HG03196 (cell line): ENCODE measurements at regions not wholly inside any gene's neighbourhood (a gene's known extent, or its start where the extent isn't known, plus 50 kb on each side); places are given as distances from the start of the nearest gene placed in this dataset.

Source experiments
- ATAC-seq: cut with Tn5 transposase; IDR thresholded peaks from one replicate; pipeline ENCODE4 v1.9.1; 2021; ENCODE audit not compliant: unreplicated experiment

DNA sequence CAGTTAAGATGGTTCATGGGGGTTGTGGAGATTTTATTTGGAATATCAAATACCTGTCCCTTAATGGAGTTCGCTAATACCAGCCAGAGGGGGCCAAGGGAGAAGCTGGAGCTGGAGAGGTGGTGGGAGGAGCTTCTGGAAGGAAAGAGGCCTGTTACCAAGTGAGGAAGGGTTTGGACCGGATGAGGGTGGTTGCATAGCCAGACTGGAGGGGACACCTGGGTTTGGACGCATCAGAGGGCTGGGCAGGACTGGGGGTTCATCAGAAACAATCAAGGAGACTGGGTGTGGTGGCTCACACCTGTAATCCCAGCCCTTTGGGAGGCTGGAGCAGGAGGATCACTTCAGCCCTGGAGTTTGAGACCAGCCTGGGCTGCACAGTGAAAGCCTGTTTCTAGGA, 111.8 kb upstream of the IER5L start:
- no peak for ATAC-seq

DNA sequence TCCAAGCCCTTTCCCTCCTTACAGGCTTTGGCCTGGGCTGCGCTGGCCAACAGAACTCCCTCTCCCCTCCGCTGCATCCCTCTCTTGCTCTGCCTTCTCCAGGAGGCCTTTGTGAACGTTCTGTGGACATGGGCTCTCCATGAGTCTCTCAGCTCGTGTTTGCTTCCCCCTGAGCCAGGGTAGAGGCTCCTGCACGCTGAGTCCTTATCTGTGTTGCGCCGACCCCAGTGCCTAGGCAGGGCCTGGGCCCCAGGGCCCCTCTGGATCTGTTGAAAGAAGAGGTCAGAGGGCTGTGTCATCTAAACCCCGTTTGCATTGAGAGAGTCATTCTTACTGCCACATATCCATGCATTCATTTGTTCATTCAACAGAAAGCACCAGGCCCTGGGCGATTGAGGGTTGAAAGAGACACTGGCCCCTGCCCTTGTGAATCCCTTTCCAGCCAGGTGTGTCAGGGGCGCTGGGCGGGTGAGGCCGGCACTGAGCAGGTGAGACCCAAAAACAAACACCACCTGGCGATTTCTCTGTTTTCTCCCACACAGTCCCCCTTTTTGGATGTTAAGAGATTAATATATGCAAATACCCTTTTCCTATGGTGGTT, 111.2 kb upstream of the IER5L start:
- ATAC-seq: no peak

DNA sequence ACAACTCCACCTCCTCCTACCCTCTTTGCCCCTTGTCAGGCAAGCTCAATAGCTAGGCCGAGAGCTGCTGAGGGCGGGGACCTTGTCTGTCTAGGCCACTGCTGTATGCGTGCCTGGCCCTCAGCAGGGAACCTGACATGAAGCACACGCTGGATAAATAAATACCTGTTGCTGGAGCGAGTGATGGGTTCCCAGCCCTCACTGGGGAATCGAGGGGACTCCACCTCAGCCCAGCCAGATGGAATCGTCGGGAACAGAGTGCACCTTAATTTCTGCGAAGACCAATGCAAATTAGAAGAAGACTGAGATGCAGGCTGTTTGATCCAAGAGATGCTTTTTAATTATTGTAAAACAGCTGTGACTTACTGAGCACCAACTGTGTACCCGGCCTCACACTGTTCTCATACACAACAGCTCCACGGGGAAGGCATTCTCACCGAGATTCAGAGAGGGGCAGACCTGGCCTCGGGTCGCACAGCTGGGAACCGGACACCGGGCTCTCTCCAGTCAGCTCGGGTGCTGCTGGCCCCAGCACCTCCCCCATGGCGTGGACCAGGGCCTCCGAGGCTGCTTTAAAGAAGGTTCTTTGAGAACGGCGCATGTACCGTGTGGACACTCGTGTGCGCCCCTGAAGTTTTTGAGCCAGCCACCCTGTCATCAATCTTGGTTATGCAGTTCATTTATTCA, 109.7 kb upstream of the IER5L start:
- no peak for ATAC-seq

DNA sequence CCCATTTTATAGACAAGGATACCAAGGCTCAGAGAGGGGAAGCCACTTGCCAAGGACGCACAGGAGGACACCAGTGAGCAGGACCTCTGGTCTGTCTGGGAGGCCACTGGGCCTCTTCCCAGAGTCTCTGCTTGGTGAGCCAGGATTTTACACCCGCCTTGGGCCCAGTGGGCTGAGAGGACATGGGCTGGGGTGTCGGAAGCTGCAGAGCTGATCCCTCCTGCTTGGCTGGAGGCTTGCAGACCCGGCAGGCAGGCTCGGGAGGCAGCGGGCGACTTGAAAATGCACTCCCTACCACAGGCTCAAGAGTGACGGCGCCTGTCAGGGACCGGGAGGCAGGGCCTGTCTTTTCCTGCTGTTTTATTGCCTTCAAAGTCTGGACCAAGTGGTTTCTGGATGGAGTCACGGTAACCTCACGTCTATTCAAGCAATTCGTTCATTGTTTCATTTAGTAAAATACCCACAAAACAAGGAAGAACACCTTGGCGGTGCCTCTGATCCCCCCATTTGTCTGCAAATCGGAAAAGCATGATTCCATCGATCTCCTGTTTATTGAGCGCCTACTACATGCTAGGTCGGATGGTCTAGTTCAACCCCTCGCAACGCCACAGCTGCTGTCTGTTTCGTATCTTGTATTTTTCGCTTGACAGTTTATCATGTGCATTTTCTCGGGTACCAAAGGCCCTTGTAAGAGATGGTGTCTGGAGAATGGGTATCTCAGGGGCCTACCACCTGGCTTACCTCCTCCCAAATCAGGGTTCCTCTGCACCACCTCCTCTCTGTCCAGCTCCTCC, 108.1 kb upstream of the IER5L start:
- no peak for ATAC-seq

DNA sequence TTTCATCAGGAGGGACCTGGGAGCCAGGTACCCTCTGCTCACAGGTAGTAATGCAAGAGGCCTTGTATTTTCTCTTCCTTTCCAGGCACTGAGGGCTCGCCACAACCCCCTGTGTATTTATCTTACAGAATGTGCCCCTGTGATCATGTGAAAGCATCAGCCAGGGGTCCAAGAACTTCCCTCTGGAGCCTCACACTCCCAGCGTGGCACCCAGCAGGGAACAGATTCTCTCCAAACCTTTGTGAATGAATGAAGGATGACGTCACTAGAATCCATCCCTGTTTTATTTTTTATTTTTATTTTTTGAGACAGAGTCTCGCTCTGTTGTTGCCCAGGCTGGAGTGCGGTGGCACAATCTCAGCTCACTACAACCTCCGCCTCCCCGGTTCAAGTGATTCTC, 107.3 kb upstream of the IER5L start:
- no peak for ATAC-seq

DNA sequence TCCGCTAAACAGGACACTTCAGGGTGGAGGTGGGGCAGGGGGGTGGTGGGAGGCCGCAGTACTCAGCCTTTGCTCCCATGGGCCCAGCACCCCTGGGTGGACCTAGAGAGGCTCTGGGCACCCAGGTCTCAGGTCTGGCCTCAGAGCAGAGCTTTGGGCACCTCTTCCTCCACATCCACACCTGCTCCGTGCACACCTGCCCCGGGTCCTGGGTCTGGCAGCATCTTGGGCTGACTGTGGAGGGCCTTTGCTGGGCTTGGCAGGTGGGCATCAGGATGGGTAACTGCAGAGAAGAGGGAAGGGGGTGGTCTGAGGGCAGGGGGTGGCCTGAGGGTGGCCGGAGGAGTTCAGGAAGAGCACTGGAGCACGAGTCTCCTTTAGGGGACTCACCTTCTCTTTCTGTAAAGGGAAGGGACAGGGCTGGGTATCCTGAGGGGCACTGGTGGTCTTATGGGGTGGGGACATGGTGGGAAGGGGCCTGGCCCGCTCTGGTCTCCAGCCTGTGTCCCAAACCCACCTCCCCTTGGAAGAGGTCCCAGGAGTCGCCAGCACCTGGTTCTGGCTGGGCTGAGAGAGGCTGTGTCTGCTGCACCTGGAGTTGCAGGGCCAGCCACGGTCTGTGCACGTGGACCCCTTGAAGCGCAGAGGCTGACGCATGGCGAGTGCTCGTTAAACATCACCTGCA, 106.7 kb upstream of the IER5L start:
- no peak for ATAC-seq

DNA sequence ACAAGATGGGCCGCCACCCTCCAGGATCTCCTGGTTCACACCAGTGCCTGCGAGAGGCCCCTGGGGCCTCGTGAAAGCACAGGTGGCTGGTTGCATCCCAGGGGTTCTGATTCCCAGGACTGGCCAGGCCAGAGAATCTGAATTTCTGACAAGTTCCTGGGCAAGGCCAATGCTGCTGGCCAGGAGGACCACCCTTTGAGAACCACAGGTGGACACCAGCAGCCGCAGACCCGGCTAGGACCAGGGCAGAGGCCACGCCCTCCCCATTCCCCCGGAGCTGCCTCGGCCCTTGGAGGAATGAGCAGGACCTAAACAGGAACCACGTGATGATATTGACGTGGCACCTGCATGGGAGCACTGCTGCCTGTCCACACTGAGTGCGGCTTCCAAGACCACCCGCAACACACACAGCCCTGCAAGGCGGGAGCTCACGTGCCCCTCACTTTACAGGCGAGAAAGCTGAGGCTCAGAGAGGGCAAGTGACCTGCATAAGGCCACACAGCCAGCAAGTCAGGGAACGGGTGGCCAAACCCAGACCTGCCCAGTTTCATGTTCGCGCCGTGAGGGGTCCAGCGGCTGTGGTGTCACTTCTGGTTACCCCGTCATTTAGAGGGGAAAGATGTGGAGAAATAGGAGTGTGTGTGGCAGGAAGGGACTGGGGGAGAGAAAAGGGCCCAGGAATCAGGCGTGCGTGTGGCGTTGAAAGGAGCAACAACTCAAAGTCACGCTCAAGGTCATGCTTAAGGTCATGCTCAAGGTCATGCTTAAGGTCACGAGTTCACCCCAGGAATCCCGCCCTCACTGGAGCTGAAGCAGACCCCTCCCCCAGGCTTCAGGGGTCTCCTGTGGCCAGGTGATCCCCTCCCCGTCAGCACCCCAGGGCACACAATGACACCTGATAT, 105.9 kb upstream of the IER5L start:
- ATAC-seq: no peak

DNA sequence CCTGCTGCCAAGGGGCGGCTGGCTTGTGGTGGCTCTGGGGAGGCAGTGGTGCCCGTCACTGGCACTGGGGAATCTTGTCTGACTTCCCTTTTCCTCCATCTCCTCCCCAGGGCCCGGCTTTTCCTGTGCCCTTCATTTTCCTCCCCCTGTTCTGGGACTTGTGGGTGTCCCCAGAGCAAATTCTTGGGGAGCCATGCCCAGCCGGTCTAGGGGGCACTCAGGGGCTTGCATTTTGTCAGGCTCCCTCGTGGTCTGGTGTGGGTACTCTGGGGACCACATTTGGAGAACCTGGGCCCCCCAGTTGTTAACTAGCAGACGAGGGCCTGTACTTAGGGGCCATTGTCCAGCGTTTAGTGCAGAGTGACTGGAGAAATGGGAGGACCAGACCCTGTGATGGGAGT, 105.2 kb upstream of the IER5L start:
- no peak for ATAC-seq

DNA sequence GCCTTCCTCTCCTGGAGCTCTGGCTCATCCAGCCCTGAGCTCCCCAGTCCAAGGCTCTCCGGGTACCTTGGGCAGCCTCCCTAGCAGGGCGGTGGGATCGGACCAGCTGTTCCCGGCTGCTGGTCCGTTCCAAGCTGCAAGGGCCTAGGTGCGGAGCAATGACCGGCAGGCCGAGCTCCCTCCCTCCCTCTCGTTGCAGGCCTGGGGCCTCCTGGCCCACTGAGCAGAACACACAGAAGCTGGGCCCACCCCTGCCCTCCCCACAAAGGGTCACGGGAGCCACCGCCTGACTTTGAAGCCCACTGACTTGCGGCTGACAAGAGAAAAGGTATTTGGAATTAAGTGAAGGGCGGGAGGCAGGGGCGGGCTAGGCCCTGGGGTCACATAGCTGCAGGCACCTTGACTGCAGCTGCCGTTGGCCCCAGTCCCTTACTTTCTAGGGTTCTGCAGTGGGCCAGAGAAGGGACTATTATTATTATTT, 104.7 kb upstream of the IER5L start:
- no peak for ATAC-seq

DNA sequence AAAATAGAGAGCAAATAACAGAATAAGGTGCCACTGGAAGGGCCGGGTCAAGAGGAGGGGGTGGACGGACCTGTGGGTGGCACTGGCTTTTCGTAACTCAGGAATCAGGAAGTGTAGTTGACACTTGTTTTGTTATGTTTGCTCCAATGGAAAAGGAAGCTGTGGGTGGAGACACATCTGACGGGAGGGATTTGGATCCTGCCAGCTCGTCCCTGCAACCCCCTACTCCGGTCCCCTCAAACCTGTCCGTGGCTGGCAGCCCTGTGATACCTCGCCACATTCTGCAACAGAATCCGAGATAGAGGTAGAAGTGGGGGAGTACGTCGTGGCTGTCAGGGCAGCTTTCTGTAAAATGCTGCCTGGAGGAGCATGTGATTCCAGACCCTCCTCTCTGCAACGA, 104.2 kb upstream of the IER5L start:
- no peak for ATAC-seq

DNA sequence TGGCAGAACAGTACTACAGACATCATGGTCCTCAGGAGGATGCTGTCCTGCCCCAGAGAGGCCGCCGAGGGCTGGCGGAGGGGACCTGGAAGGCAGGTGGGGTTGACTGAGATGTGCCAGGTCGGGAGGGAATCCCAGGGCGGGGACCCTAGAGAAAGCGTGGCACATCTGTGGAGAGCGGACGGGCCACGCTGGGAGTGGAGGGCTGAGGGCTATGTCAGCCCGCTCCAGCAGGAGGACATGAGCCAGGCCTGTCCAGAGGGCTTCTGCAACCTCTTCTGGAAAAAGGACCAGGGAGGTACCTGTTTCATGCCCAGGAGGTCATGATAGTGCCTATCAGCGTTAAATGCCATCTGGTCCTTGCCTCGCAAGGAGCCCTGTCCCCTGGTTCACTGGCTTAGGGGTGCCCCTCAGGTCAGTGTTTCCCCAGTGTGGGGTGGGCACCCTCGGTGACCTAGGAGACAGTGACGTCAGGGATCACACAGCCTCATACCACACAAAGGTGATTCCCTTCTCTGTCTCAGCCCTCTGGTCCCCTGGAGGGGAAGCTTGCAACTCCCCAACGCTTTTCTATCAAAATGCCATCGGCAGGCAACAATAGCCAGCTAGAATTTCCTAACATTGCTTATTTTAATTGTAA, 103.6 kb upstream of the IER5L start:
- ATAC-seq: no peak

DNA sequence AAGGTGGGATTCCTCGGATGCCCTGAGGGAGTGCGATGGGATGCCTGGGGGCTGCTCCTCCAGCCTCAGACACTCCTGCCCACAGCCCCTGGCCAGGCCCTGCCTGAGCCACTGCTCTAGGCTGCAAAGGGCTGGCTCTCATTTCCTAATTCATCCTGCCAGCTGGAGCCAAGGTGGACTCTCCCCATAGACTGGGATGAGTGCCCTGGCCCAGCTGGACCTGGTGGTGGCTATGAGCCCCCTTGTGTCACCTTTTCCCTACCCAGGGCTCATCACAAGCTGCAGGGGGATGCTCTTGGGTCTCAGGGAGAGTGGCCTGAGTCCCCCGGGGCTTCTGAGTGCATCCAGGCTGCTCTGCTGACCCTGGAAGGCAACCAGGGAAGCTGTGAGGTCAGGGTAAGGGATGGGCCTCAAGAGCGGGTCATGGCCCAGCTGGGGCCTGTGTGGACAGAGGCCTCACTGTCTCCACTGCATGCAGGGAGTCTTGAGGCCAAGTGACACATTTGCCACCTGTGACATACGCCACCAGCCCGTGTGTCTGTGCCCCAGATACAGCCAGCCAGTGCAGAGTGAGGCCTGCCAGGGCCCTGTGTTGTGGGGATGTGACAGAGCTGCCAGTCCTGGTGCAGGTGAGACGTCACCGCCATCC, 102.7 kb upstream of the IER5L start:
- ATAC-seq: no peak

DNA sequence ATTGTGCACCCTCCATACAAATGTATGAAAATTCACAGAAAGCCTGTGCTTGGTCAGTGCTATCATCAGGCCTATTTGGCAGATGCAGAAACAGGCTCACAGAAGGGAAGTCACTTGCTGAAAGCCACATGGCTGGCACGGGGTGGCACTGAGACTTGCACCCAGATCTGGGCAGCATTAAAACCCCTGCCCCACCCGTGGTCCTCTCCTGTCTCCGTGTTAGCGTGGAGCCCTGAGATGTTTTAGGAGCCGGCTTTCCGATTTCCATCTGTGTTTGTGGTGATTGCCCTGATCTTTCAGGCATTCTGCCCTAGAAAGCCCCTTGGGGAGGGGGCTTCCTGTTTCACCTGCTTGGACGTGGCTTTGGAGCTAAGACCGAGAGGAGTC, 102.2 kb upstream of the IER5L start:
- ATAC-seq: no peak

DNA sequence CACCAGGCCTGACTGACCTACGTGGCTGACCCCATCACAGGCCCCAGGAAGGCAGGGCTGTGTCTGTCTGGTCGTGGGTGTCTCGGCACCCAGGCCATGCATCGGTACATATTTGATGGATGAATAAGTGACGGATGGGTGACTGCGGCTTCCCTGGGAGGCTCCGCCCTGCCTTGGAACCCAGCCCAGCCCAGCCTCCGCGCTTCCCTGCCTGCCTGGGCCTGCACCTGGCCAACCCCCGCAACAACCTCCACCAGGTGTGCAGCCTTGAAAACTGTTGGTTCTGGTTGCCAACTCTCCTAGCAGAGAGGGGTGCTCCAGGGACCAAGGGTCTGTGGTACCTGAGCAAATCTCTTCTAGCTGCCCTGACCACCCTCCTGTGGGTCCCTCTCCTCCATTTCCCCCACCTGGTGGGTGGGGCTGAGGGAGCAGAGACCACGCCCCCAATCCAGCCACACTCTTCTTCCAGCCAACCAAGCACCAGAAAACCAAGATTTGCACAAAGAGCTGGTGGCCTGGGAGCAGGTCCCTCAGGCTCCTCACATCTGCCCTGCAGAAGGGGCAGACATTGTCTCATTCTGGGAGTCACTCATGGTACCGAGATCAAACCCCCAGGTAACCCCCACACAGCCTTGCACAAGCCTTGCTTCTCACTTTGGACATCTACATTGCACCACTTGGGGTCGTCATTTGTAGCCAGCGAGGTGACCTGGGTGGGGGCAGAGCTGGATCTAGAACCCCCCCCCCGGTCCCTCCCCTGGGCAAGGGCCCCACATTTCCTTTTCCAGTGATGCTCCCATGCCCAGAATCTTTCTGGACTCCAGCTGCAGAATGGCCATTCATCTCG, 100.6 kb upstream of the IER5L start:
- no peak for ATAC-seq

DNA sequence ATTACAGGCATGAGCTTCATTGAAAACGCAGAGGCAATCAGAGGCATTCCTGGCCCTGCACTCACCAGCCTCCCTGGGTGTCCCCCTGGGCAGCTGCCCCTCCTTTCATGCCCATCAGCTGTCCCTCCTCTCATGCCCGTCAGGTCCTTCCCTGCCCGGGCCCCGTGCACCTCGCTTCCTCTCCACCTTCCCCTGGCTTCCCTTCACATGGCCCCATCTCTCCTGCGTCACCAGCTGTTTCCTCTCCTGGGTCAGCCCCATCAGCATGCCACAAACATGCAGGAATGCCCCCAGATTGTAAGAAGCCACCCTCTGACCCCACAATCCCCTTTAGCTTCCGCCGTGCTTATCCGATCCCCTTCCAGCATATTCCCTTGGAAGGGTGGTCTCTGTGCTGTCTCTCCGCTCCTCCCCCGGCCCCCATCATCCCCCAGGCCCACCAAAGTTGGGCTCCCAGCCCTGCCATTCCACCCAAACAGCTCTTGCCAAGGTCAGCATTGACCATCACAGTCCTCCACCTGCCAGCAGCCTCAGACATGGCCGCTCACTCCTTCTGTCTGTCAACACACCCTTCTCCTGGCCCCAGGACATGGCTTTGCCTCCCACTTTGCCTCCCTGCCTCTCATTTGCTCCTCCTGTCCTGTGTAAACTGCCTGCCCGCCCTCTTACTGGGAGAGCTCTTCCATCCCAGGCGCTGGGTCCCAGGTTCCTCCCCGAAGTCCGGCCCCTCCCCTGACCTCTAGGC, 98.6 kb upstream of the IER5L start:
- ATAC-seq: no peak

DNA sequence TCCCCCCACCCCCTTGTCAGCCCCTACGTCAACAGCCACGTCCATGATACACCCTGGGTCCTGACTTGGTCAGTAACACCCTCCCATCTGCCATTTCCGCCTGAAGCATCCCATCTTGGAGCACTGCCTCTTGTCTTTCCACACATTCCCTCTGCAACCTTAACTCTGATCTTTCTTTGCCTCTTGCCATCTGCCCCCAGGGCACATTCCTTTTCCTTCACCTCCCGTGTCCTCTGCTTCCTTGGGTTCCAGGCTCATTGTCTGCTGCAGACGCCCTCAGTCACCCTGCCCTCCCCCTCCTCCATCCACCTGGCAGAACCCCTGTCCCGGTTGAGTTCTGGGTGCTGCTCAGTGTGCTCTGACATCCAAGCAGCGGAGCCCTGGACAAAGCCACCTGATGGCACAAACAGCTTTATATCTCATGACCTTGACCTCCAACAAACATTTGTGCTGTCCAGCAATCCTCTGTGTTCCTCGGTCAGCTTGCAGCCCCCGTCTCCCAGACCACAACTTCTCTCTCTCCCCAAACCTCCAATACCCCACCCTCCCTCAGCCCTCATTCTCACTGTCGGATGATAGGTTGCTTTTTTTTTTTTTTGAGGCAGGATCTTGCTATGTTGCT, 97.7 kb upstream of the IER5L start:
- no peak for ATAC-seq

DNA sequence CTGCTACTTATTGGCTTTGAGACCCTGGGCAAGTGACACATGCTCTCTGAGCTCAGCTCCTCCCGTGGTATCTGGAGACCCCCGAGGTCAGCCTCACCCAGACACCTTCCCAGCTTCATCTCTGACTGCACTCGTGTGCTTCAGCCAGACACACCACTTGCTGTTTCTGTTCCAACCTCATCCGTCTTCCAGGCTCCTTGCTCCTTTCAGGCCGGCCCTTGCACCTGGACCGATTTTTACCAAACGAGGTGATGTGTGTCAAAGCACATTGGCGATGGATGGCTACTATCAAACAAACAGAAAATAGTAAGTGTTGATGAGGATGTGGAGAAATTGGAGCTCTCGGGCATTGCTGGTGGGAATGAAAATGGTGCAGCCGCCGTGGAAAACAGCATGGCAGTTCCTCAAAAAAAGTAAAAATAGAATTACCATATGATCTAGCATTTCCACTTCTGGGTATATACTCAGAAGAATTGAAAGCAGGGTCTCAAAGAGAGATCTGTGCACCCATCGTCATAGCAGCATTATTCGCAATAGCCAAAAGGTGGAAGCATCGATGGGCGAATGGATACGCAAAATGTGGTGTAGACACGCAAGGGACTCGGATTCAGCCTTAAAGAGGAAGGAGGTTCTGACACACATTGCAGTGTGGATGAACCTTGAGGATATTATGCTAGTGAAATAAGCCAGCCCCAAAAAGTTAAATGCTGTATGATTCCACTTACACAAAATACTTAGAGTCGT, 96.1 kb upstream of the IER5L start:
- no peak for ATAC-seq
